Cardiac fibroblast (primary cell): ENCODE measurements at regions not wholly inside any gene's neighbourhood (a gene's known extent, or its start where the extent isn't known, plus 50 kb on each side); places are given as distances from the start of the nearest gene placed in this dataset.

Experiments used
- DNase-seq, 2 donors: peaks; one replicate each; pipeline versions ENCODE4 v3.0.0 to v3.0.0-alpha.2; 2010; ENCODE audit warnings: low read depth in 2 of 2
- H3K4me3 ChIP-seq, 2 donors: replicated peaks in 1 of 2; 1 replicate in 1 of 2; 2 replicates in 1 of 2; pipeline ENCODE4 v1.5.1; 2011; ENCODE audit warnings: low read depth in 2 of 2, low read length in 2 of 2, mild to moderate bottlenecking in 2 of 2, moderate library complexity in 1 of 2
- CTCF ChIP-seq: IDR thresholded peaks from one replicate; pipeline ENCODE4 v1.5.1; 2011; ENCODE audit warnings: low read depth, mild to moderate bottlenecking, low read length, inconsistent platforms

GRCh38 chr21:35417762-35418161 lies 368.7 kb upstream of the RUNX1 start:
- DNase-seq = no peak
- H3K4me3 ChIP-seq = no peak overlapping the region
- no peak for TF ChIP-seq CTCF

GRCh38 chr21:35416866-35417489 lies 367.9 kb upstream of the RUNX1 start:
- H3K4me3 ChIP-seq = no peak overlapping the region
- no peak for DNase-seq
- TF ChIP-seq CTCF = no peak

- TF ChIP-seq CTCF = no peak
- DNase-seq = no peak
- H3K4me3 ChIP-seq = no peak overlapping the region
Observed at GRCh38 chr21:35414507-35415139, 365.5 kb upstream of the RUNX1 start.

GRCh38 chr21:35414056-35414455 lies 365.0 kb upstream of the RUNX1 start:
- TF ChIP-seq CTCF = no peak
- H3K4me3 ChIP-seq = no peak overlapping the region
- DNase-seq = no peak

GRCh38 chr21:35412231-35412630 lies 363.1 kb upstream of the RUNX1 start:
- no peak for DNase-seq
- TF ChIP-seq CTCF = no peak
- no peak overlapping the region for H3K4me3 ChIP-seq

GRCh38 chr21:35411434-35411833 lies 362.3 kb upstream of the RUNX1 start:
- no peak overlapping the region for H3K4me3 ChIP-seq
- no peak for TF ChIP-seq CTCF

More at GRCh38 chr21:35411434-35411833, 362.3 kb upstream of the RUNX1 start:
- DNase-seq = no peak
